GM10248 (cell line): ENCODE measurements at regions not wholly inside any gene's neighbourhood (a gene's known extent, or its start where the extent isn't known, plus 50 kb on each side); places are given as distances from the start of the nearest gene placed in this dataset.

Experiments used
- CTCF ChIA-PET: fragments of 300-600 bp; sonication (Branson Sonifier 250); formaldehyde crosslinking; extraction: SDS; loops from one replicate; lab custom pipeline; 2021; ENCODE audit warnings: antibody characterized with exemption; lab: Yijun Ruan, JAX
- POLR2A ChIA-PET: fragments of 350-650 bp; sonication (Branson Sonifier 250); formaldehyde crosslinking; extraction: SDS; loops from one replicate; lab custom pipeline; 2020; ENCODE audit warnings: antibody characterized with exemption; lab: Yijun Ruan, JAX
- DNase-seq: peaks from one replicate; pipeline ENCODE4 v3.0.0; 2012; ENCODE audit errors: extremely low spot score
- TF ChIP-seq, protein P1 (sequence below): IDR thresholded peaks from 2 replicates; pipeline ENCODE4 v1.5.1; 2012; ENCODE audit warnings: mild to moderate bottlenecking, low read depth; ENCODE audit errors: extremely low read depth, missing control alignments, control extremely low read depth

DNA sequence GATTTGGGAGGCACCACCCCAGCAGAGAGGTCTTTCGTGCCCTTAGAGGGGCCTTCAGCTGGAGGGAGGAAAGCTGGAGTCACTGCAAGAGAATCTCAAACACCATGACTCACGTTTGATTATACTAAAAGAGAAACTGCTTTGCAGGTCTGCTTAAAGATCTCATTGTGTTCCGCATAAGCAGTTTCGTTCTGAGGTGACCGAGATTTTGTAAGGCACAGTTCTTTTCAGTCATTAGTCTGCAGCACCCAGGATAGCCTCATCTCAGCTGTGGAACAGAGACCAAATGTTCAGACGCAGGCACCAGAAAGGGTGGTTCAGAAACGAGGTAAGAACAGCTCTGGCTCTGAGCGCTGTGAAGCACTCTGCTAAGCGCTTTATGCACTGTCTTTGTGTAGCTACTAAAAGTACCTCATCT, 71.2 kb upstream of the GTF3A start:
- TF ChIP-seq, protein P1, sequence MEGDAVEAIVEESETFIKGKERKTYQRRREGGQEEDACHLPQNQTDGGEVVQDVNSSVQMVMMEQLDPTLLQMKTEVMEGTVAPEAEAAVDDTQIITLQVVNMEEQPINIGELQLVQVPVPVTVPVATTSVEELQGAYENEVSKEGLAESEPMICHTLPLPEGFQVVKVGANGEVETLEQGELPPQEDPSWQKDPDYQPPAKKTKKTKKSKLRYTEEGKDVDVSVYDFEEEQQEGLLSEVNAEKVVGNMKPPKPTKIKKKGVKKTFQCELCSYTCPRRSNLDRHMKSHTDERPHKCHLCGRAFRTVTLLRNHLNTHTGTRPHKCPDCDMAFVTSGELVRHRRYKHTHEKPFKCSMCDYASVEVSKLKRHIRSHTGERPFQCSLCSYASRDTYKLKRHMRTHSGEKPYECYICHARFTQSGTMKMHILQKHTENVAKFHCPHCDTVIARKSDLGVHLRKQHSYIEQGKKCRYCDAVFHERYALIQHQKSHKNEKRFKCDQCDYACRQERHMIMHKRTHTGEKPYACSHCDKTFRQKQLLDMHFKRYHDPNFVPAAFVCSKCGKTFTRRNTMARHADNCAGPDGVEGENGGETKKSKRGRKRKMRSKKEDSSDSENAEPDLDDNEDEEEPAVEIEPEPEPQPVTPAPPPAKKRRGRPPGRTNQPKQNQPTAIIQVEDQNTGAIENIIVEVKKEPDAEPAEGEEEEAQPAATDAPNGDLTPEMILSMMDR = no peak
- ChIA-PET POLR2A (no interaction called here), CTCF (interaction anchor here (1.2 to 15.5 kb wide), 9 partner anchors 9 to 631 kb away, joined by 3 to 192 read pairs (median 11); no protein-coding TSS in a partner anchor)
- peak; percentile 91 for DNase-seq

DNA sequence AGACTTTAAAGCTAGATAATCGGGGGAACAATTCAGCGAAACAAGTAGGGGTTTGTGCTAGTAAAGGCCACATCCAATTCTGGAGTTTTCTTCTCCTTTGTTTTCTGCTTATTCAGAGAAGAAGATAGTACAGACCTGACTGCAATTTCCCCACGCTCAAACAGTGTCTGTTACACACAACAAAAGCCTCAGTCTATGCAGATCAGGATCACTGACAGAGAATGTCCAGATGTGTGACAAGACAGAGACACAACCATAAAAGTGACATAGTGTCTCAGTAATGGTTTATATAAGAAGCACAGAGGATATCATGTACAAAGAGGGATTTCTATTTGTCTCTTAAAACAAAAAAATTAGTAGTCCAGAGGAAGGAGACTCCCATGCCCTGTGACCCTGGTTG, 70.7 kb upstream of the GTF3A start:
- CTCF ChIA-PET = interaction anchor here (1.7 to 15.5 kb wide), 7 partner anchors 9 to 473 kb away, joined by 5 to 192 read pairs (median 13); no protein-coding TSS in a partner anchor
- TF ChIP-seq, protein P1 = no peak
- no peak for DNase-seq
- POLR2A ChIA-PET = no interaction called here

DNA sequence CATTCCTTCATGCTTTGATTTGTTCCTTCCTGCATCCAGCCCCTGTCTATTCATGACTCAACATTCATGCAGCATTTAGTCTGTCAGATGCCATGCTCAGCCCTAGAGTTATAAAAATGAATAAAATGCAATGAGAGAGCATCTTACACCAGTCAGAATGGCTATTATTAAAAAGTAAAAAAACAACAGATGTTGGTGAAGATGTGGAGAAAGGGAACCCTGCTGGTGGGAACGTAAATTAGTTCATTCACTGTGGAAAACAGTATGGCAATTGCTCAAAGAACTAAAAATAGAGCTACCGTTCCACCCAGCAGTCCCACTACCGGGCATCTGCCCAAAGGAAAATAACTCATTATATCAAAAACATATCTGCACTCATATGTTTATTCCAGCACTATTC, 70.0 kb upstream of the GTF3A start:
- DNase-seq = no peak
- TF ChIP-seq, protein P1 = no peak
- ChIA-PET CTCF (interaction anchor here (2.2 to 8.3 kb wide), 2 partner anchors 367 to 472 kb away, joined by 13 to 75 read pairs; no protein-coding TSS in a partner anchor), POLR2A (no interaction called here)

DNA sequence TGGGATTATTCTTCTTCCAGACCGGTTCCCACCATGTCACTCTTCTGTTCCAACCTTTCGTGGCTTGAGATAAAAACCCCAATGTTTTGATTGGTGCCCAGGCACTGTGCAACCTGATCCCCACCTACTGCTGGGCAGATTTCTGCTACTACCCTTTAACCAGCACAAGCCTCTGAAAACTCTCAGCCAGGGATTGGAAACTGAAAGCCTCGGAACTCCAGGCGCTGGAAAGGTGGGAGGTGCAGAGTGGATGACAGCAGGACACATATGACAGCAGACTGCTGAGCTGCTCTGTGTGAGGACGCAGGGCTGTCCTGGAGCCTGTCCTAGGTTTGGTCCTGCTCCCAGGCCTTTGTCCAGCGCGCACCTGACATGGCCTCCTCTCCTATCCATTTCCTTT, 68.5 kb upstream of the GTF3A start:
- ChIA-PET CTCF (interaction anchor here (2.1 to 8.3 kb wide), 2 partner anchors 369 to 373 kb away, joined by 6 to 75 read pairs; no protein-coding TSS in a partner anchor), POLR2A (no interaction called here)
- TF ChIP-seq, protein P1 = no peak
- no peak for DNase-seq

DNA sequence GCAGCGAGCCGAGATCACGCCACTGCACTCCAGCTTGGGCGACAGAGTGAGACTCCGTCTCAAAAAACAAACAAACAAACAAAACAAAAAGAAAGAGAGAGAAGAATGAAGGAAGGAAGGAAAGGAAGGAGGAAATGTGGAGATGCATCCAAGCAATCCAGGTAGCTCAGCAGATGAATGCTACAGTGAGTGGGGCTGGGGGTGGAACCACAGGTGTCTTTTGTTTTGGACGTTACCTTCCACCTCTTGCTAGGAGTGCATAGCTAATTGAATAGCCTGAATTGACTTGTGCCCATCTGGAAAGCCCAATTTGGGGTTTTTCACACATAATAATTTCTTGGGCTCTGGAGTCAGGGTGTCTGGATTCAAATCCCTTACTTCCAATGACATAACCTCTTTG, 66.0 kb upstream of the GTF3A start:
- POLR2A ChIA-PET = interaction anchor here (0.6 kb wide), 1 partner anchor 412 kb away, joined by 4 read pairs; no protein-coding TSS in a partner anchor
- no peak for DNase-seq
- TF ChIP-seq, protein P1 = no peak
- CTCF ChIA-PET = interaction anchor here (0.6 to 10.7 kb wide), 25 partner anchors 9 to 626 kb away, joined by 3 to 324 read pairs (median 5); no protein-coding TSS in a partner anchor

DNA sequence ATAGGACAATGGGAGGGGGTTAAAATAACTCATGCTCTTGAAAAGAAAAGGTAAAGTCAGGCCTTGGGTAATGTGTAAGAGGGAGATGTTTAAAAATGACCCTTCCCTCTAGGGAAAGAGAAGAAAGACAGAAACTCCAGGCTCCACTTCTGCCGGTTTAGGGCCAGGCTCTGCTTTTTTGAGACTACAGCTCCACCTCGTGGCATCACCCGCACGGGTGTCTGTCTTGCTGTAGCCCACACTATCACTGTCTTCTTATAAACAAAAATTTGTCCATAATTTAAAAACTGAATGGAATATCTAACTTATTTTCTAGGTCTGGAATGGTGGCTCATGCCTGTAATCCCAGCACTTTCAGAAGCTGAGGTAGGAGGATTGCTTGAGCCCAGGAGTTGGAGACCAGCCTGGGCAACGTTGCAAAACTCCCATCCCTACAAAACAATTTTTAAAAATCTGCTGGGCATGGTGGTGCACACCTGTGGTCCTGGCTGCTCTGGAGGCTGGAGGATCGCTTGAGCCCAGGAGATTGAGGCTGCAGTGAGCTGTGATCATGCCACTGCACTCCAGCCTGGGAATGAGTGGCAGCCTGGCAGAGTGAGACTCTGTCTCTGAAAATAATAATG, 65.1 kb upstream of the GTF3A start:
- ChIA-PET CTCF (interaction anchor here (0.6 to 10.7 kb wide), 30 partner anchors 8 to 625 kb away, joined by 3 to 324 read pairs (median 4); no protein-coding TSS in a partner anchor), POLR2A (no interaction called here)
- TF ChIP-seq, protein P1 = peak; percentile 66
- peak; percentile 69 for DNase-seq
